Gastrocnemius medialis (tissue), 4 donors: ENCODE measurements at regions not wholly inside any gene's neighbourhood (a gene's known extent, or its start where the extent isn't known, plus 50 kb on each side); places are given as distances from the start of the nearest gene placed in this dataset.

Source experiments
- POLR2A ChIP-seq, 2 donors: fragments of 450-650 bp; IDR thresholded peaks; one replicate each; pipeline ENCODE4 v1.6.1; 2017; ENCODE audit warnings: antibody characterized with exemption in 2 of 2, mild to moderate bottlenecking in 2 of 2, moderate library complexity in 2 of 2
- TF ChIP-seq, protein P1 (sequence below), 5 experiments: fragments of 450-650 bp in 3 of 5; fragments of 200-600 bp in 2 of 5; sonication (generic) in 2 of 5; IDR thresholded peaks in 4 of 5; conservative IDR thresholded peaks in 1 of 5; 1 replicate in 4 of 5; 2 replicates in 1 of 5; pipeline ENCODE4 v1.5.1; 2016 to 2019; ENCODE audit warnings: antibody characterized with exemption in 5 of 5, mild to moderate bottlenecking in 3 of 5, moderate library complexity in 3 of 5

DNA sequence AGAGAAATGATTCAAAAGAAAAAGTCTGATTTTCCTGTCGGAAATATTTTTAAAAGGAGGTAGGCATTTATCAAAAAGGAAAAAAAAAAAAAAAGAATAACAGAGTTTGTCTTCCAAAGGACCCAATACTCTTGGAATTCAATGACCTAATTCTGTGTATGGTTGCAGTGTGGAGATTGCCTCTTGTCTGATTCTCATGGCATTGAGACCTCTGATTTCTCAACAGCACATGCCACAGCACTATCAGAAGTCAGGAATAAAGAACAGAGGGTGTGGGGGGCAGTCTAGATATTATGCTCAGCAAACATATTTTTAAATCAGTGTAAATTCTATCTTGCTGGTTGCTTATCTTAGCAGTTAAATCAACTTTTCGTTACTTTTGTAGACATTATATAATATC, 81.3 kb upstream of the SOX9 start:
- no peak for TF ChIP-seq POLR2A (IDR thresholded peaks at IDR 0.05)
- TF ChIP-seq, protein P1, sequence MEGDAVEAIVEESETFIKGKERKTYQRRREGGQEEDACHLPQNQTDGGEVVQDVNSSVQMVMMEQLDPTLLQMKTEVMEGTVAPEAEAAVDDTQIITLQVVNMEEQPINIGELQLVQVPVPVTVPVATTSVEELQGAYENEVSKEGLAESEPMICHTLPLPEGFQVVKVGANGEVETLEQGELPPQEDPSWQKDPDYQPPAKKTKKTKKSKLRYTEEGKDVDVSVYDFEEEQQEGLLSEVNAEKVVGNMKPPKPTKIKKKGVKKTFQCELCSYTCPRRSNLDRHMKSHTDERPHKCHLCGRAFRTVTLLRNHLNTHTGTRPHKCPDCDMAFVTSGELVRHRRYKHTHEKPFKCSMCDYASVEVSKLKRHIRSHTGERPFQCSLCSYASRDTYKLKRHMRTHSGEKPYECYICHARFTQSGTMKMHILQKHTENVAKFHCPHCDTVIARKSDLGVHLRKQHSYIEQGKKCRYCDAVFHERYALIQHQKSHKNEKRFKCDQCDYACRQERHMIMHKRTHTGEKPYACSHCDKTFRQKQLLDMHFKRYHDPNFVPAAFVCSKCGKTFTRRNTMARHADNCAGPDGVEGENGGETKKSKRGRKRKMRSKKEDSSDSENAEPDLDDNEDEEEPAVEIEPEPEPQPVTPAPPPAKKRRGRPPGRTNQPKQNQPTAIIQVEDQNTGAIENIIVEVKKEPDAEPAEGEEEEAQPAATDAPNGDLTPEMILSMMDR (IDR thresholded peaks at IDR 0.05 in 4 of 5, conservative IDR thresholded peaks at IDR 0.05 in 1 of 5), result no peak
